ENCODE measurements at regions not wholly inside any gene's neighbourhood (a gene's known extent, or its start where the extent isn't known, plus 50 kb on each side); places are given as distances from the start of the nearest gene placed in this dataset.

DNA sequence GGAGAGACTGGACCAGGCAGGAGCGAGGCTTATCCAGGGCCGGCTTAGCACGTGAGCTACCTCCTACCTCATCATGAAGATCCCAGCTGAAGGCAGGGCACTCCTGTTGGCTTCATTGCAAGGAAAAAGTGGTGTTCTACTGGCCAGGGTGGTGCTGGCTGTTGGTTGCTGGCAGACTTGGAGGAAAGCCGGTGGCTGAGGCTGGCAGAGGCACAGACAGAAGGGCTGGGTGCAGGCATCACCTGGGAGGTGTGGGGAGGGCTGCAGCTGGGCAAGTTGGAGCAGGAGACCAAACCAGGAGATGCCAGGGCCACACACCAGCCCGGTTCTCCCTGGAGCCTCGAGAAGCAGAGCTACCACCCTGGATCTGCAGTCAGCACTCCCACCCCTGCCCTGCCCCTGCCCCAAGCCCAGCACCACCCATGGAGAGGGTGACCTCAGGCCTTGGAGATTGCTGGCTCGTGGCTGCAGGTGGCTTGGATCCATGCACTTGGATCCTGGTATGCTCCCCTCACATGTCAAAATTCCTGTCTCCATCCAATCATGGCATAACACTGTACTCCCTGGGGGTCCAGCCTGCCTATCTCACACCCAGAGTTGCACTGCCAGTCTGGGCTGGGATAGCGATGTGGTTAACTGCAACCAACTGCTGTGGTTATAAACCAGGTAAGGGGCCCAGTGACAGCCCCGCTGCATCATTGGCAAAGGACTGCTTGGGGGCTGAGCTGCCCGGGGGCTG, 49.7 kb downstream of the GLI2 start:
- Histone ChIP-seq H3K9me3 (no peaks in the 10 kb centered on the region), H3K27ac (no peak overlapping the region), H3K4me1 (peaks cover 0 to 5% (median 0%) of the 10 kb centered on the region in 4 donors), H3K27me3 (no peaks in the 10 kb centered on the region), H3K4me3 (no peak overlapping the region), H3K36me3 (no peaks in the 10 kb centered on the region)
- DNase-seq: no peak
- no peak for TF ChIP-seq POLR2A (IDR thresholded peaks at IDR 0.05)
- no peak for TF ChIP-seq CTCF (IDR thresholded peaks at IDR 0.05)

GRCh38 chr2:120786038-120786960, 50.6 kb downstream of the GLI2 start:
- Histone ChIP-seq H3K27ac (no peak overlapping the region), H3K4me3 (no peak overlapping the region), H3K4me1 (peaks cover 0 to 5% (median 0%) of the 10 kb centered on the region in 4 donors)

DNA sequence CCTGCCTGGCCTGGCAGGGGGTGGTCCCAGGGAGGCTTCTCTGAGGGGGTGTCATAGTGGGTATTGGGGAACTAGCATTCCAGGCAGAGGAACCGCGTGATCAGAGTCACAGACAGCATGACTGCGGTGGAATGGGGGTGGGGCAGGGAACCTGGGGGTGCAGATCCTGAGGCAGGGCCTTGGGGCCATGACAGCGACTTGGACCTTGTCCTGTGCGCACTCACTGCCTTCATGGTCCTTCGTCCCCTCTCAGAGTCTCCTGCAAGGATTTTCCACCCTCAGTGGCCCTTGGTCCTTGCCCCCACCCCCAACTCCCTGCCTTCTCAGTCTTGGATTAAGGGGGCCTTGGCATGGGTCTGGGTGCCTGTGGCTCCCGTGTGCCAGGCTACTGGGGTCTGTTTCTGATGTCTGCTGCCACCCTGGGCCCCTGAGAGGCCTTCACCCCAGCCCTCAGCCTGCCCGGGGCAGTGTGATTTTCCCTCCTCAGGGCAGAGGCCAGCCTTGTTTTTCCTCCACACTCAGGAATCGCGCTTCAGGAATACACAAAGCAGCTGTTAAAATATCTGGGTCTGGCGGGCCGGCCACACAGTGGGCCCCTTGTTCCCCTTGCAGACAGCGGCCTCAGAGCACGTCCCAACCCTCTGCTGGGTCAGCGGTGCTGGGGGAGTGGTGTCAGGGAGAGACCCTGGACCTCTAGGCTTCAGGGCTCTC, 51.6 kb downstream of the GLI2 start:
- no peak for TF ChIP-seq CTCF (IDR thresholded peaks at IDR 0.05)
- no peak for DNase-seq
- no peaks in the 10 kb centered on the region for H3K36me3 ChIP-seq
- H3K9me3 ChIP-seq: no peaks in the 10 kb centered on the region
- no peak overlapping the region for H3K4me3 ChIP-seq
- peaks cover 0 to 5% (median 0%) of the 10 kb centered on the region in 4 donors for H3K4me1 ChIP-seq
- H3K27ac ChIP-seq: no peak overlapping the region
- H3K27me3 ChIP-seq: no peaks in the 10 kb centered on the region

More at GRCh38 chr2:120786038-120786960, 50.6 kb downstream of the GLI2 start:
- Histone ChIP-seq H3K9me3 (no peaks in the 10 kb centered on the region), H3K27me3 (no peaks in the 10 kb centered on the region), H3K36me3 (no peaks in the 10 kb centered on the region)
- no peak for DNase-seq
- no peak for TF ChIP-seq POLR2A (IDR thresholded peaks at IDR 0.05)
- TF ChIP-seq CTCF (IDR thresholded peaks at IDR 0.05): no peak

- no peaks in the 10 kb centered on the region for H3K36me3 ChIP-seq
- no peak overlapping the region for H3K27ac ChIP-seq
- H3K4me1 ChIP-seq: peaks cover 0 to 4% (median 0%) of the 10 kb centered on the region in 4 donors
- no peaks in the 10 kb centered on the region for H3K9me3 ChIP-seq
- H3K27me3 ChIP-seq: no peaks in the 10 kb centered on the region
- DNase-seq: no peak
- TF ChIP-seq POLR2A (IDR thresholded peaks at IDR 0.05) (no peak), CTCF (IDR thresholded peaks at IDR 0.05) (no peak)
- no peak overlapping the region for H3K4me3 ChIP-seq
These were observed 52.4 kb downstream of the GLI2 start for GRCh38 chr2:120787822-120788700.
